ENCODE measurements at regions not wholly inside any gene's neighbourhood (a gene's known extent, or its start where the extent isn't known, plus 50 kb on each side); places are given as distances from the start of the nearest gene placed in this dataset.

GRCh38 chr14:86971292-86971691 lies 1021.7 kb downstream of the GALC start:
- no peak for TF ChIP-seq CTCF (conservative IDR thresholded peaks at IDR 0.05)
- TF ChIP-seq EZH2 (IDR thresholded peaks at IDR 0.05; ENCODE audit: low read depth) = no peak

All from PC-9 (cell line).